ENCODE measurements at regions not wholly inside any gene's neighbourhood (a gene's known extent, or its start where the extent isn't known, plus 50 kb on each side); places are given as distances from the start of the nearest gene placed in this dataset.
A peak's percentile ranks its signal among the peaks of the same experiment; 100 is the strongest.
"Not testable (repeated sequence)": the region's sequence is repeated elsewhere in the genome, so short reads cannot be mapped to it uniquely, and the experiment has no call there.

DNA sequence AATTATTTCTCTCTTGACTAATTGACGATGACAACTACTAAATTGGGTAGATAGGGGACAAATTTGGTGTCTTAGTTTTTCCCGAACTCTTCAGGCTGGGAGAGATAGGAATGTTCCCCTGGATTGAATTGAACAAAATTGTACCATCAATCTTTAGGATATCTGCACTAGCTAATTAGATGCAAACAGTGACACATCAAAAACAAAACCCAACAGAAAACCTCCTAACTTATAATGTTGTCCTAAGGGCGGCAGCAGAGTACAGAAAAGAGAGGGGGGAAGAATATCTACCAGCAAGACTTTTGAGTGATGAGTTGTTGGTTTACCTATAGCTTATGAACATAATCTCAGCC, 342.9 kb downstream of the INSIG2 start:
- Mint-ChIP-seq H3K9me3 (no peaks in the 10 kb centered on the region), H3K27ac (no peak overlapping the region), H3K36me3 (no peaks in the 10 kb centered on the region)
- ATAC-seq = no peak
- no peak for DNase-seq (ENCODE audit: low spot score in 2 of 2)

DNA sequence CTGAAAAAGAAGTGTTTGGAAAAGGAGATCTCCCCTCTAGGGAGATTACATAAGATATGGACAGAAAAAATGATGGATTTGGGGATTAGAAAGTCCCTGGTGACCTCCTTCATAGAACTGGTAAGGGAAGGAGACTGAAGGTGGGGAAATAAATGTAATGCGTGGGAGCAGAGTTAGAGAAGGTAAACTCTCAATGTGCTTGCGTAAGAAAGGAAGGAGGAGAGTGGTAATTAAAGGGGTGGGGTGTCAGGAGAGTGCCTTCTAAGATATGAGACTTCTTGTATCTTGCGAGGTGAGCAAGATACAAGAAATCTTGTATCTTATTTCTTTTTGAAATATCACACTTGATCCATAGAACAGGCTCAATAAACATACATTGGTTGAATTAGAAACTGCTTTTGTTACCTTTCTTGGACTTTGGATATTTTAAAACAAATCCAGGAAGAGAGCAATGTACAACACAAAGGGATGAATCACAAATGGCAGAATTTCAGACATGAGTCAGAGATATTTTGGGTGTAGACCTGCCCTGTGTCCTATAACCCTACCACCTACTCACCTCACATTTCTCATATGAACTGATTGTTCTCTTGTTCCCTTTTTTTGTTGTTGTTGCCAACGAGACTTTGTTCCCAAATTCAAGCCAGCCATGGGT, 342.4 kb downstream of the INSIG2 start:
- Mint-ChIP-seq H3K27ac (no peak overlapping the region), H3K36me3 (no peaks in the 10 kb centered on the region), H3K9me3 (no peaks in the 10 kb centered on the region)
- no peak for ATAC-seq
- DNase-seq (ENCODE audit: low spot score in 2 of 2) = no peak

DNA sequence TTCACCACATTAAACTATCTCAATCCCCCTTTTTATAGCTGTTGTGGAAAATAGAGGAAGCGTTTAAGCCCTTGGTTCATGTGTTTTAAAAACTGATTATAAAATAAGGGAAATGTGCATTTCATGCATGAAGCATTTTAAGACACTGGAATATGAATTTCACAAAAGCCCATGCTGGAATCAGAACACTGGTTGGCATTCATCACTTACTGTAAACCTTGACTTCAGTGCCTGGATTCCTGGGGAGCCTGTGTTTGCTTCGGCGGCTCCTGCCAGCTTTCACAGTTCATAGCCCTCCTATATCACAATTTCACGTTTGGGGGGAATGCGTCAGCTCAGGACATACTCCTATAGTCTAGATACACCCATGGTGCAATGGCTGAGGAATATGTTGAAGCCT, 336.9 kb downstream of the INSIG2 start:
- DNase-seq (ENCODE audit: low spot score in 2 of 2) (no peak), ATAC-seq (no peak)
- Mint-ChIP-seq H3K27ac (no peak overlapping the region), H3K9me3 (peaks cover 5 to 7% of the 10 kb centered on the region in 2 donors), H3K36me3 (no peaks in the 10 kb centered on the region)

DNA sequence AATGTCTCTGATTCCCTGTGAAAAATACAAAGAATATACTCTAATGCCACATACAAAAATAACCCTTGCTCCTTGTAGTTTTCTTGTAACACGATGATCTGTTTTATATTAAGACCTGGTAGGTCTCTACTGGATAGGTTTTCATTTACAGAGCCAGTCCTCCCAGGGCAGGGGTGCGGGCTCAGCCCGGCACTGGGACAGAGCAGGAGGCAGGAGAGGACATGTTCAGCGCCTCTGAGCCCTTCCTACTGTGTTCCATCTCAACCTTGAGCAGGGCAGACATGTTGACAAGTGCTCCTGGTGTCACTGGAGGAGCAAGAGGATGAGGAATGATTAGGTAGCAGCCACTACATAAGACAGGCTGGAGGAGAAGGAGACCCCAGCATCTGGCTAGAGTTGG, 335.5 kb downstream of the INSIG2 start:
- peaks cover 5 to 7% of the 10 kb centered on the region in 2 donors for H3K9me3 Mint-ChIP-seq
- no peak overlapping the region for H3K27ac Mint-ChIP-seq
- no peaks in the 10 kb centered on the region for H3K36me3 Mint-ChIP-seq
- ATAC-seq (no peak), DNase-seq (ENCODE audit: low spot score in 2 of 2) (no peak)

GRCh38 chr2:118421648-118422047, 333.4 kb downstream of the INSIG2 start:
- H3K9me3 Mint-ChIP-seq = peaks cover 5 to 7% of the 10 kb centered on the region in 2 donors
- no peak for DNase-seq (ENCODE audit: low spot score in 2 of 2)

GRCh38 chr2:118417406-118418120, 329.3 kb downstream of the INSIG2 start:
- DNase-seq (ENCODE audit: low spot score in 2 of 2) (no peak), ATAC-seq (no peak)
- Mint-ChIP-seq H3K27ac (no peak overlapping the region), H3K9me3 (peaks cover 7 to 8% of the 10 kb centered on the region in 2 donors), H3K36me3 (no peaks in the 10 kb centered on the region)

More at GRCh38 chr2:118421648-118422047, 333.4 kb downstream of the INSIG2 start:
- no peak for ATAC-seq
- no peaks in the 10 kb centered on the region for H3K36me3 Mint-ChIP-seq
- H3K27ac Mint-ChIP-seq = no peak overlapping the region

DNA sequence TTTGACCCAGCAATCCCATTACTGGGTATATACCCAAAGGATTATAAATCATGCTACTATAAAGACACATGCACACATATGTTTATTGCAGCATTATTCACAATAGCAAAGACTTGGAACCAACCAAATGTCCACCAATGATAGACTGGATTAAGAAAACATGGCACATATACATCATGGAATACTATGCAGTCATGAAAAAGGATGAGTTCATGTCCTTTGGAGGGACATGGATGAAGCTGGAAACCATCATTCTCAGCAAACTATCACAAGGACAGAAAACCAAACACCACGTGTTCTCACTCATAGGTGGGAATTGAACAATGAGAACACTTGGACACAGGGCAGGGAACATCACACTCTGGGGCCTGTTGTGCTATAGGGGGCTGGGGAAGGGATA, 326.9 kb downstream of the INSIG2 start:
- not testable (repeated sequence) for ATAC-seq; H3K27ac Mint-ChIP-seq; H3K9me3 Mint-ChIP-seq; DNase-seq (ENCODE audit: low spot score in 2 of 2); H3K36me3 Mint-ChIP-seq

GRCh38 chr2:118403658-118404451, 315.6 kb downstream of the INSIG2 start:
- H3K9me3 Mint-ChIP-seq = peaks cover 14 to 15% of the 10 kb centered on the region in 2 donors
- H3K27ac Mint-ChIP-seq = peak overlapping the region in 1 of 2 donors; percentile 70
- H3K36me3 Mint-ChIP-seq = peaks cover 8 to 9% of the 10 kb centered on the region in 2 donors
- DNase-seq (ENCODE audit: low spot score in 2 of 2) (no peak), ATAC-seq (peak; percentile 89 to 95)

- H3K27ac Mint-ChIP-seq = no peak overlapping the region
- ATAC-seq (no peak), DNase-seq (ENCODE audit: low spot score in 2 of 2) (no peak)
- no peaks in the 10 kb centered on the region for H3K36me3 Mint-ChIP-seq
- no peaks in the 10 kb centered on the region for H3K9me3 Mint-ChIP-seq
These were observed 300.5 kb downstream of the INSIG2 start for GRCh38 chr2:118388771-118389170.

DNA sequence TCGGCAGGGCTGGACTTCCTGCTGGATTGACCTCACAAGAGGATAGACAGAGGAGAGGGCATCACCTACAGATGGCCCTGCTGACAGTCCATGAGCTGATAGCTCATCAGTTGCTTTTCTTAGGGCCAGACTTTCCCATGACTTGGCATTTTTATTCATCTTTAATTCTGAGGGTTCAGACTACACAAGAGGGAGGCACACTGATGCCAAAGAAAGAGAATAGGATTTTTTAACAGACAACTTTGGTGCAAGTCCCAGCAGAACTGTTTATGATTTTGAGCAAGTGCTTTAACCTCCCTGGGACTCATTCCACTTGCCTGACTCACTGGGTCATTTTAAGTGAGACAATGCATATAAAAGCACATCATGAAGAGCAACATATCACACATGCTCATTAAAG, 299.2 kb downstream of the INSIG2 start:
- H3K9me3 Mint-ChIP-seq = no peaks in the 10 kb centered on the region
- ATAC-seq (no peak), DNase-seq (ENCODE audit: low spot score in 2 of 2) (no peak)
- H3K36me3 Mint-ChIP-seq = no peaks in the 10 kb centered on the region
- no peak overlapping the region for H3K27ac Mint-ChIP-seq

GRCh38 chr2:118386641-118387302, 298.5 kb downstream of the INSIG2 start:
- ATAC-seq = no peak
- Mint-ChIP-seq H3K9me3 (no peaks in the 10 kb centered on the region), H3K36me3 (no peaks in the 10 kb centered on the region), H3K27ac (no peak overlapping the region)
- DNase-seq (ENCODE audit: low spot score in 2 of 2) = no peak

GRCh38 chr2:118380915-118381653, 292.8 kb downstream of the INSIG2 start:
- Mint-ChIP-seq H3K27ac (no peak overlapping the region), H3K36me3 (no peaks in the 10 kb centered on the region), H3K9me3 (no peaks in the 10 kb centered on the region)
- ATAC-seq (no peak), DNase-seq (ENCODE audit: low spot score in 2 of 2) (no peak)

DNA sequence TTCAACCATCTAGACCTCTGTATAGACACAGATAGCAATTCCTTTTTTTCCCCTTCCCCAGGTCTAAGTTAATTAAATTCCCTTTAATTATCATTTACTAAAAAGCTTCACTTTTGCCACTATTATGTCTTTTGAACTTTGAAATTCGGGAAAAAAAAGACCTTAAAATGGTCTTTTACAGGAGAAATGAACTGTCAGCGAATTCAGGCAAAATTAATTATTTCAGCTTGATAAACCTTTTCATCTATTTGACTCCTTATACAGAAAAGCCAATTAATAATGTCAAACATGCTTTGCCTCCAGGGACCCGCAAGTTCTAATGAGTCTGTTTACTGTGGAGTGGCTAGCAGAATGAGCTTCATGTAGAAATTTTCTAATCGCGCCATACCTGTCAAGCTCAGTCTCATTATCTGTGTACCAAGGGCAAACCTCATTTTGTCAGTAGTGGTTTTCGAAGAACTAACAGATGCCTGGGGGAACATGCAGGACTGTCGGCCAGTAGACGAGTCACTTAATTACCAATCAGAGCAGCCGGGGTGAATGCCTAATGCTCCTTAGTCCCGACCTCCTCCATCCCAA, 287.7 kb downstream of the INSIG2 start:
- Mint-ChIP-seq H3K9me3 (no peaks in the 10 kb centered on the region), H3K27ac (no peak overlapping the region), H3K36me3 (no peaks in the 10 kb centered on the region)
- ATAC-seq = no peak
- DNase-seq (ENCODE audit: low spot score in 2 of 2) = no peak

- Mint-ChIP-seq H3K27ac (no peak overlapping the region), H3K36me3 (no peaks in the 10 kb centered on the region), H3K9me3 (no peaks in the 10 kb centered on the region)
- ATAC-seq (no peak), DNase-seq (ENCODE audit: low spot score in 2 of 2) (no peak)
These were observed 286.9 kb downstream of the INSIG2 start for GRCh38 chr2:118374974-118375755.

Data from activated naive CD4-positive, alpha-beta T cell treated with anti-CD3 and anti-CD28 coated beads, Interleukin-2, amount 50 U/mL, for 72 hours (primary cell).